ENCODE measurements at regions not wholly inside any gene's neighbourhood (a gene's known extent, or its start where the extent isn't known, plus 50 kb on each side); places are given as distances from the start of the nearest gene placed in this dataset.

GRCh38 chr5:28927559-28928326 lies 1889.4 kb upstream of the CDH9 start:
- no peak for DNase-seq (ENCODE audit: low spot score)
- no peak for TF ChIP-seq CTCF (IDR thresholded peaks at IDR 0.05; ENCODE audit: extremely low read depth, missing control alignments)

- no peak for TF ChIP-seq CTCF (IDR thresholded peaks at IDR 0.05; ENCODE audit: extremely low read depth, missing control alignments)
- no peak for DNase-seq (ENCODE audit: low spot score)
These were observed 1888.0 kb upstream of the CDH9 start for GRCh38 chr5:28926422-28926821.

GRCh38 chr5:28917631-28918030 lies 1879.2 kb upstream of the CDH9 start:
- DNase-seq (ENCODE audit: low spot score), result no peak
- TF ChIP-seq CTCF (IDR thresholded peaks at IDR 0.05; ENCODE audit: extremely low read depth, missing control alignments), result no peak

GRCh38 chr5:28914297-28914696 lies 1875.9 kb upstream of the CDH9 start:
- TF ChIP-seq CTCF (IDR thresholded peaks at IDR 0.05; ENCODE audit: extremely low read depth, missing control alignments), result no peak
- DNase-seq (ENCODE audit: low spot score), result no peak

GRCh38 chr5:28903643-28904042 lies 1865.3 kb upstream of the CDH9 start:
- TF ChIP-seq CTCF (IDR thresholded peaks at IDR 0.05; ENCODE audit: extremely low read depth, missing control alignments), result no peak
- no peak for DNase-seq (ENCODE audit: low spot score)

- TF ChIP-seq CTCF (IDR thresholded peaks at IDR 0.05; ENCODE audit: extremely low read depth, missing control alignments), result no peak
- no peak for DNase-seq (ENCODE audit: low spot score)
These were observed 1858.6 kb upstream of the CDH9 start for GRCh38 chr5:28896949-28897348.

- no peak for DNase-seq (ENCODE audit: low spot score)
These were observed 1842.5 kb upstream of the CDH9 start for GRCh38 chr5:28880936-28881335.

More at GRCh38 chr5:28880936-28881335, 1842.5 kb upstream of the CDH9 start:
- no peak for TF ChIP-seq CTCF (IDR thresholded peaks at IDR 0.05; ENCODE audit: extremely low read depth, missing control alignments)
